Mesendoderm (in vitro differentiated cells): ENCODE measurements at regions not wholly inside any gene's neighbourhood (a gene's known extent, or its start where the extent isn't known, plus 50 kb on each side); places are given as distances from the start of the nearest gene placed in this dataset.
"Not testable (repeated sequence)": the region's sequence is repeated elsewhere in the genome, so short reads cannot be mapped to it uniquely, and the experiment has no call there.

Source experiments
- DNase-seq: peaks from one replicate; pipeline ENCODE4 v3.0.0; 2013
- H2AK5ac ChIP-seq: 2 replicates; pipeline ENCODE4 v1.6.1; 2013; ENCODE audit warnings: low read length, inconsistent platforms
- H2BK120ac ChIP-seq: 2 replicates; pipeline ENCODE4 v1.6.1; 2013; ENCODE audit warnings: low read depth, mild to moderate bottlenecking, low read length, moderate library complexity, mixed read lengths
- H2BK15ac ChIP-seq: replicated peaks from 2 replicates; pipeline ENCODE4 v1.6.1; 2013; ENCODE audit warnings: low read depth, mild to moderate bottlenecking, moderate library complexity
- H2BK5ac ChIP-seq: 2 replicates; pipeline ENCODE4 v1.6.1; 2013; ENCODE audit warnings: low read length, inconsistent platforms
- H3K18ac ChIP-seq: 2 replicates; pipeline ENCODE4 v1.6.1; 2013; ENCODE audit warnings: mild to moderate bottlenecking, low read length, mixed read lengths
- H3K23ac ChIP-seq: one replicate; pipeline ENCODE4 v1.6.1; 2013; ENCODE audit warnings: low read length
- H3K27ac ChIP-seq: 2 replicates; pipeline ENCODE4 v1.5.1; 2013; ENCODE audit warnings: low read depth, mild to moderate bottlenecking, inconsistent platforms, low read length, moderate library complexity
- H3K27me3 ChIP-seq: 2 replicates; pipeline ENCODE4 v1.6.1; 2013; ENCODE audit warnings: low read length, control low read depth, mild to moderate bottlenecking, inconsistent platforms; ENCODE audit not compliant: insufficient read depth, poor library complexity
- H3K36me3 ChIP-seq: 2 replicates; pipeline ENCODE4 v1.6.1; 2013; ENCODE audit warnings: low read length, inconsistent platforms; ENCODE audit not compliant: control insufficient read depth, insufficient read depth
- H3K4ac ChIP-seq: one replicate; pipeline ENCODE4 v1.6.1; 2013; ENCODE audit warnings: low read depth, mild to moderate bottlenecking, low read length, moderate library complexity
- H3K4me1 ChIP-seq: 2 replicates; pipeline ENCODE4 v1.6.1; 2013; ENCODE audit warnings: low read depth, low read length, inconsistent platforms; ENCODE audit not compliant: control insufficient read depth
- H3K4me2 ChIP-seq: 2 replicates; pipeline ENCODE4 v1.6.1; 2013; ENCODE audit warnings: low read length
- H3K4me3 ChIP-seq: 2 replicates; pipeline ENCODE4 v1.5.1; 2013; ENCODE audit warnings: mild to moderate bottlenecking, low read length
- H3K56ac ChIP-seq: one replicate; pipeline ENCODE4 v1.6.1; 2013; ENCODE audit warnings: low read length
- H3K79me1 ChIP-seq: 2 replicates; pipeline ENCODE4 v1.6.1; 2013; ENCODE audit warnings: low read length, inconsistent platforms
- H3K79me2 ChIP-seq: 2 replicates; pipeline ENCODE4 v1.6.1; 2013; ENCODE audit warnings: mild to moderate bottlenecking, low read length; ENCODE audit not compliant: control insufficient read depth, insufficient read depth
- H3K9ac ChIP-seq: 2 replicates; pipeline ENCODE4 v1.6.1; 2013; ENCODE audit warnings: low read length, inconsistent platforms
- H4K5ac ChIP-seq: one replicate; pipeline ENCODE4 v1.6.1; 2013; ENCODE audit warnings: low read length
- H4K8ac ChIP-seq: one replicate; pipeline ENCODE4 v1.6.1; 2013; ENCODE audit warnings: low read depth, mild to moderate bottlenecking, control low read depth, low read length, moderate library complexity
- whole genome bisulfite sequencing: extraction: QIAGEN DNeasy Blood & Tissue Kit; methylation state at CpG from one replicate; pipeline ENCODE4 v1.1.7; 2013; ENCODE audit warnings: low lambda C conversion rate, missing lambda C conversion rate; ENCODE audit not compliant: insufficient coverage; ENCODE audit errors: extremely low coverage; 5-methylcytosine and 5-hydroxymethylcytosine counted together

DNA sequence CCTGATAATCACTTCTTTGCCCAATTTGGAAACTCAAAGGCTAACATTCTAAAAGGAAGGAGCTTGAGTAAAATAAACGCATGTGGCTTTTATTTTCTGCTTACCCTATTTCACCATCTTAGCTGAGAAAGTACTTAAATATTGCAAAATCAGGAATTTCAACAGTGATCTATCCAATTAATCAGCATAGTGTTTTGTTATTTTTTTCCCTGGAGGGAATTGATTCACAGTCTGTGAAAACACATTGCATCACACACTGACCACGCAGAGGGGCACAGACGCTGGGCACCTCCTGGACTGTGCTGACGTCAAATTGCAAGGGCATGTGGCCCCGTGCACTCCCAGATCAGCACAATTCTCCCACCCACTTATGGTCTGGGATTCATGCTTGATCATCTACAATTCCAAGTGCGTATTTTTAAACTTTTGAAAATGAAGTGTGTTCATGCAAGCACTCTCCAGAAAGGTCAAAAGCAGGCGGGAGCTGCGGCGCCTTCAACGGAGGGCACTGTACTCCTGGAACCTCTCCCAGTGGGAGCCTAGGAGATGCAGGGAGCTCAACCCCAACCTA lies 320.6 kb upstream of the PPARGC1A start:
- H3K4ac ChIP-seq = no peak overlapping the region
- H3K23ac ChIP-seq = no peak overlapping the region
- no peak overlapping the region for H3K27ac ChIP-seq
- no peak overlapping the region for H3K56ac ChIP-seq
- H3K36me3 ChIP-seq = no peaks in the 10 kb centered on the region
- H3K27me3 ChIP-seq = no peaks in the 10 kb centered on the region
- H2AK5ac ChIP-seq = no peak overlapping the region
- H3K4me3 ChIP-seq = no peak overlapping the region
- no peak overlapping the region for H4K5ac ChIP-seq
- no peak overlapping the region for H3K9ac ChIP-seq
- H3K4me2 ChIP-seq = no peak overlapping the region
- WGBS = no CpG with 5 or more reads among the region's 10 CpGs
- H2BK120ac ChIP-seq = no peak overlapping the region
- no peak overlapping the region for H2BK15ac ChIP-seq
- no peak for DNase-seq
- no peak overlapping the region for H3K18ac ChIP-seq
- no peaks in the 10 kb centered on the region for H3K4me1 ChIP-seq
- no peak overlapping the region for H4K8ac ChIP-seq
- no peak overlapping the region for H2BK5ac ChIP-seq
- no peaks in the 10 kb centered on the region for H3K79me2 ChIP-seq
- no peaks in the 10 kb centered on the region for H3K79me1 ChIP-seq

DNA sequence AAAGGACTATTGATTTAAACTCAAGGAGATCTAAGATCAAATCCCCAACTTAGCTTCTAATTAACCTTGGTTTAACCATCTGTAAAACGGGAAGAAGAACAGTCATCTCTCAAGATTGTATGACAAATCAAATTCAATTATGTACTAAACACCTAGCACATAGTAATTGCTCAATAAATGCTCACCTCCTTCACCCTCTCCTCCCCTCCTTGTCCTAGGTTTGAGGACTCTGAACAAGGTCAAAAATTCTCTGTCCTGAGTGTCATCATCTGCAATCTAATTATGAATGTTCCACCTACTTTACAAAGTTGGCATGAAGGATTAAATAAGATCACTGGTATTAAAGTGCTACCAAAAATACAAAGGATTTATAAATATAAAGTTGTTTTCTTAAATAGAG lies 320.1 kb upstream of the PPARGC1A start:
- Histone ChIP-seq H3K4me3 (no peak overlapping the region), H3K36me3 (no peaks in the 10 kb centered on the region), H4K5ac (no peak overlapping the region), H3K18ac (no peak overlapping the region), H2BK120ac (no peak overlapping the region), H3K27ac (no peak overlapping the region), H3K27me3 (no peaks in the 10 kb centered on the region), H3K9ac (no peak overlapping the region), H3K4me2 (no peak overlapping the region), H3K23ac (no peak overlapping the region), H3K79me2 (no peaks in the 10 kb centered on the region), H2AK5ac (no peak overlapping the region), H3K4me1 (no peaks in the 10 kb centered on the region), H2BK15ac (no peak overlapping the region), H3K56ac (no peak overlapping the region), H3K4ac (no peak overlapping the region), H2BK5ac (no peak overlapping the region), H4K8ac (no peak overlapping the region), H3K79me1 (no peaks in the 10 kb centered on the region)
- no peak for DNase-seq
- WGBS = no CpG with 5 or more reads among the region's 1 CpG

DNA sequence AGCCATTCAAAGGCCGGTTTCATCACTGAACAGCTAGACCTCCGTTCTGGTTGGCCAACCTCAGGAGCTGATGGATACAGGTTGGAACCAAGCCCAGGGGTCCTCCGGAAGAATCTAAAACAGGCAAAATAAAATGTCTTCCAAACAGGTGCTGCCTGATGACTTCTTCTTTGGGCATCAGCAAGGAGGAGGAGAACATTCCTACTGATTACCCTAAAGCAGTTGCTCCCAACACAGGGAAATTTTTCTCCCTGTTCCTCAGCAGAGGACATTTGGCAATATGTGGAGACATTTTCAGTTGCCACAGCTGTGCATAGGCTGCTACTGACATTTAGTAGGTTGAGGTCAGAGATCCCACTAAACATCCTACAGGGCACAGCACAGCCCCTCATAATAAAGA lies 319.3 kb upstream of the PPARGC1A start:
- no peak overlapping the region for H4K5ac ChIP-seq
- no peak overlapping the region for H3K9ac ChIP-seq
- no peak overlapping the region for H3K23ac ChIP-seq
- no peak overlapping the region for H3K27ac ChIP-seq
- no peak overlapping the region for H3K18ac ChIP-seq
- no peak for DNase-seq
- no peak overlapping the region for H2BK120ac ChIP-seq
- H2AK5ac ChIP-seq = no peak overlapping the region
- H2BK5ac ChIP-seq = no peak overlapping the region
- peak overlapping the region; percentile 65 for H4K8ac ChIP-seq
- H3K4me3 ChIP-seq = no peak overlapping the region
- no peak overlapping the region for H3K4ac ChIP-seq
- no peaks in the 10 kb centered on the region for H3K79me2 ChIP-seq
- H3K4me1 ChIP-seq = no peaks in the 10 kb centered on the region
- H3K79me1 ChIP-seq = no peaks in the 10 kb centered on the region
- H3K56ac ChIP-seq = no peak overlapping the region
- H3K4me2 ChIP-seq = no peak overlapping the region
- H2BK15ac ChIP-seq = no peak overlapping the region
- no peaks in the 10 kb centered on the region for H3K27me3 ChIP-seq
- WGBS = no CpG with 5 or more reads among the region's 3 CpGs
- no peaks in the 10 kb centered on the region for H3K36me3 ChIP-seq

DNA sequence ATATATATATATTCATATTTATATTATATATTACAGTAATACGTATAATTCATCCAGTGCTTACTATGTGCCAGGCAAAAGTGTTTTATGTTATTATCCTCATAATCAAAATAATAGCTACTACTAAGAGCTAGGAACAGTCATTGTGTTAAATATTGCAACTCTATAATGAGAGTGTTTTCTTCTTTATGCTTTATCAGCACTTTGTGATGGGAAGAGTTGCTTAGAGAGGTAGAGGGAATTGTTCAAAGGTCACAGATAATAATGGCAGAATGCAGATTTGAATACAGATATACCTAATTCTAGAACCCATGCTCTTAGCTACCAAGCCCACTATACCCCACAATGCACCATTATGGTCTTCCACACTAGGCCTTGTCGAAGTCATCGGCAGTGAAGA lies 318.8 kb upstream of the PPARGC1A start:
- H3K27ac ChIP-seq = no peak overlapping the region
- H2BK15ac ChIP-seq = no peak overlapping the region
- H2BK5ac ChIP-seq = no peak overlapping the region
- H2AK5ac ChIP-seq = no peak overlapping the region
- WGBS = no CpG with 5 or more reads among the region's 3 CpGs
- no peaks in the 10 kb centered on the region for H3K79me2 ChIP-seq
- no peak overlapping the region for H3K23ac ChIP-seq
- no peaks in the 10 kb centered on the region for H3K27me3 ChIP-seq
- no peak overlapping the region for H3K4me2 ChIP-seq
- H3K18ac ChIP-seq = no peak overlapping the region
- no peak overlapping the region for H2BK120ac ChIP-seq
- no peak overlapping the region for H4K8ac ChIP-seq
- H3K9ac ChIP-seq = no peak overlapping the region
- no peak overlapping the region for H3K4ac ChIP-seq
- H3K4me1 ChIP-seq = no peaks in the 10 kb centered on the region
- H3K36me3 ChIP-seq = no peaks in the 10 kb centered on the region
- no peak overlapping the region for H3K56ac ChIP-seq
- no peak overlapping the region for H4K5ac ChIP-seq
- no peak overlapping the region for H3K4me3 ChIP-seq
- H3K79me1 ChIP-seq = no peaks in the 10 kb centered on the region
- no peak for DNase-seq

DNA sequence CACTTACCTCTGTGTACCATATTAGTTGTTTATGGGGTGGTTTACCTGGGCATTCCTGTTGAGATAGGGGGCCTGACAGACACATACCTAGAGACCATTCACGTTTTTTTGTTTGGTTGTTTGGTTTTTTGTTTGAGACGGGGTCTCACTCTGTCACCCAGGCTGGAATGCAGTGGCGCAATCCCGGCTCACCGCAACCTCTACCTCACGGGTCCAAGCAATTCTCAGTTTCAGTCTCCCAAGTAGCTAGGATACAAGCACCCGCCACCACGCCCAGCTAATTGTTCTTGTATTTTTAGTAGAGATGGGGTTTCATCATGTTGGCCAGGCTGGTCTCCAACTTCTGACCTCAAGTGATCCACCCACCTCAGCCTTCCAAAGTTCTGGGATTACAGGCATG lies 314.9 kb upstream of the PPARGC1A start:
- not testable (repeated sequence) for H3K4me2 ChIP-seq, H2BK5ac ChIP-seq, H3K9ac ChIP-seq, H3K79me1 ChIP-seq, H3K36me3 ChIP-seq, H3K27me3 ChIP-seq, H3K23ac ChIP-seq, H3K18ac ChIP-seq, H2AK5ac ChIP-seq, H2BK120ac ChIP-seq, DNase-seq, H3K4me1 ChIP-seq, H4K5ac ChIP-seq, H3K79me2 ChIP-seq, H2BK15ac ChIP-seq, H3K4ac ChIP-seq, H3K4me3 ChIP-seq, H3K56ac ChIP-seq, H4K8ac ChIP-seq, H3K27ac ChIP-seq
- no CpG with 5 or more reads among the region's 8 CpGs for WGBS

DNA sequence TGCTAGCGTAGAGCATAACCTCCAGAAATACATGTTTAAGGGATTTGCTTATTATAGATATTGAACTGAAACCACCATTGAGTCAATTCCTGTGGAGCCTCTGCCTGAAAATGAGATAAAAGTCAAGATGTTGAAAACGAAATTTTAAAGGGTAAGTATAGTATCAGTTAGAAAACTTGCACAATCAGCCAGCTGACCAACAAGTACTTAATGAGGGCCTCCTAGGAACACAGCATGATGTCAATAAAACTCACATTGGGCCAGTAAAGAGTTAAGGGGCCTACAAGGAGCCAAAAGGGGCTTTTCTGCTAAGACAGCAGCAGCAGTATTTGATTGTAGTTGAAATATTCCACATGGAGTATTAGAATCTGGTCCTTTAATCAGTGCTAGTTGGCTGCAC lies 314.1 kb upstream of the PPARGC1A start:
- no peak overlapping the region for H3K9ac ChIP-seq
- H3K4me3 ChIP-seq = no peak overlapping the region
- no peaks in the 10 kb centered on the region for H3K36me3 ChIP-seq
- H3K4me2 ChIP-seq = no peak overlapping the region
- no peak for DNase-seq
- H2AK5ac ChIP-seq = no peak overlapping the region
- WGBS = no CpG with 5 or more reads among the region's 2 CpGs
- no peak overlapping the region for H2BK5ac ChIP-seq
- H3K56ac ChIP-seq = no peak overlapping the region
- no peaks in the 10 kb centered on the region for H3K79me2 ChIP-seq
- H3K23ac ChIP-seq = no peak overlapping the region
- no peaks in the 10 kb centered on the region for H3K79me1 ChIP-seq
- H3K27ac ChIP-seq = no peak overlapping the region
- no peak overlapping the region for H3K4ac ChIP-seq
- H4K8ac ChIP-seq = no peak overlapping the region
- H4K5ac ChIP-seq = no peak overlapping the region
- H2BK15ac ChIP-seq = no peak overlapping the region
- H3K18ac ChIP-seq = no peak overlapping the region
- no peak overlapping the region for H2BK120ac ChIP-seq
- H3K27me3 ChIP-seq = no peaks in the 10 kb centered on the region
- no peaks in the 10 kb centered on the region for H3K4me1 ChIP-seq
